SJSA1 (cell line): ENCODE measurements at regions not wholly inside any gene's neighbourhood (a gene's known extent, or its start where the extent isn't known, plus 50 kb on each side); places are given as distances from the start of the nearest gene placed in this dataset.

Experiments
- DNase-seq, 2 experiments: peaks; one replicate each; pipeline ENCODE4 v3.0.0-alpha.2; 2015 to 2020; ENCODE audit warnings: low spot score in 2 of 2, low read depth in 1 of 2
- H3K27ac ChIP-seq: fragments of 250-450 bp; sonication (Bioruptor Pico); 2 replicates; pipeline ENCODE4 v1.5.1; 2020; ENCODE audit warnings: mild to moderate bottlenecking, moderate library complexity
- H3K27me3 ChIP-seq: fragments of 250-450 bp; sonication (Bioruptor Pico); replicated peaks from 2 replicates; pipeline ENCODE4 v1.5.1; 2020; ENCODE audit warnings: mild to moderate bottlenecking, moderate library complexity
- H3K36me3 ChIP-seq: fragments of 250-450 bp; sonication (Bioruptor Pico); 2 replicates; pipeline ENCODE4 v1.5.1; 2020; ENCODE audit warnings: mild to moderate bottlenecking
- H3K4me1 ChIP-seq: fragments of 250-450 bp; sonication (Bioruptor Pico); replicated peaks from 2 replicates; pipeline ENCODE4 v1.6.1; 2021; ENCODE audit warnings: mild to moderate bottlenecking
- H3K4me3 ChIP-seq: fragments of 250-450 bp; sonication (Bioruptor Pico); 2 replicates; pipeline ENCODE4 v1.5.1; 2020; ENCODE audit warnings: mild to moderate bottlenecking
- H3K9me3 ChIP-seq: fragments of 250-450 bp; sonication (Bioruptor Pico); replicated peaks from 2 replicates; pipeline ENCODE4 v1.5.1; 2020; ENCODE audit warnings: mild to moderate bottlenecking

GRCh38 chr2:191476901-191477300, 201.0 kb upstream of the NABP1 start:
- DNase-seq: no peak
- Histone ChIP-seq H3K9me3 (peaks cover 5% of the 10 kb centered on the region; the same call in 1 of the 2 replicates), H3K27ac (no peak overlapping the region), H3K36me3 (no peaks in the 10 kb centered on the region), H3K27me3 (no peaks in the 10 kb centered on the region), H3K4me3 (no peak overlapping the region), H3K4me1 (no peaks in the 10 kb centered on the region)

GRCh38 chr2:191478799-191479679, 198.9 kb upstream of the NABP1 start:
- Histone ChIP-seq H3K4me3 (no peak overlapping the region), H3K27ac (no peak overlapping the region), H3K27me3 (no peaks in the 10 kb centered on the region), H3K36me3 (no peaks in the 10 kb centered on the region), H3K4me1 (no peaks in the 10 kb centered on the region), H3K9me3 (peaks cover 9% of the 10 kb centered on the region; the same call in 1 of the 2 replicates)
- no peak for DNase-seq

DNA sequence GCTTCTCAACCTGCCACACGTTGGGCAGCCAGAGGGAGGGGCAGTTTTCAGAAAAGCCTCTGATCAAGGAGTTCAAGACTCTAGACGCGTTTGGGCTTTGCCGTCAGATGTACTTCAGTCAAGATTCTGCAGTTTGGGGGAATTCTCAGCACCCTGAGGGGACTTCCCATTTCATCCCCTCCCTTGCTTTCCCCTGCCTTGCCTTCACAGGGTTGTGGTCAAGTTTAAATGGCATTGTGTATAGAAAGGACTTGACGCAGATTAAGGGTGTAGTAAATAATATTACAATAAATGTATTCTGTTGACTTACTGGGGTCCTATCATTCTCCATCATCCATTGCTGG, 198.3 kb upstream of the NABP1 start:
- no peak for DNase-seq
- H3K36me3 ChIP-seq: no peaks in the 10 kb centered on the region
- no peak overlapping the region for H3K4me3 ChIP-seq
- no peaks in the 10 kb centered on the region for H3K4me1 ChIP-seq
- no peak overlapping the region for H3K27ac ChIP-seq
- no peaks in the 10 kb centered on the region for H3K27me3 ChIP-seq
- peaks cover 9% of the 10 kb centered on the region; the same call in 1 of the 2 replicates for H3K9me3 ChIP-seq

- no peak for DNase-seq
- no peaks in the 10 kb centered on the region for H3K27me3 ChIP-seq
Observed at GRCh38 chr2:191481305-191482070, 196.4 kb upstream of the NABP1 start.

DNA sequence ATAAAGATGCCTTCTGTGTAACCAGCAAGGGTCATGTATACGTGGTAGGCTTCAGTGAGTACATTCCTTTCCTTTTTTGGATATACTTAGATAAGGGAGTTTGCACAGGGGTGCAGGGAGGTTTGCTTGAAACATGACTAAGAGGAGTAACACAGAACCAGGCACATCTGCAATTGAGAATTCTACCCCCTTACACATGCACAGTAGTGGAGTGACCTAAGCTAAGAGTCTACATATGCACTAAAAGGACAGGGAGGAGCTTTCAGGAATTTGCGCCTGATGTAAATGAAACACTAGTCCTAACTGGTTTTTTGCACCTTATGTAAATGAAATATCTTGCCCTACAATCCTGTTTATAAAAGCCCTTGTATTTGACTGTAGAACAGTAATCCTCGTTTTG, 194.8 kb upstream of the NABP1 start:
- no peak for DNase-seq
- no peak overlapping the region for H3K4me3 ChIP-seq
- no peak overlapping the region for H3K27ac ChIP-seq
- peaks cover 18% of the 10 kb centered on the region for H3K4me1 ChIP-seq
- no peaks in the 10 kb centered on the region for H3K27me3 ChIP-seq
- H3K9me3 ChIP-seq: peaks cover 9% of the 10 kb centered on the region; the same call in 1 of the 2 replicates
- no peaks in the 10 kb centered on the region for H3K36me3 ChIP-seq

More at GRCh38 chr2:191481305-191482070, 196.4 kb upstream of the NABP1 start:
- Histone ChIP-seq H3K36me3 (no peaks in the 10 kb centered on the region), H3K4me3 (no peak overlapping the region), H3K4me1 (peaks cover 1% of the 10 kb centered on the region), H3K27ac (no peak overlapping the region), H3K9me3 (peaks cover 9% of the 10 kb centered on the region; the same call in 1 of the 2 replicates)

DNA sequence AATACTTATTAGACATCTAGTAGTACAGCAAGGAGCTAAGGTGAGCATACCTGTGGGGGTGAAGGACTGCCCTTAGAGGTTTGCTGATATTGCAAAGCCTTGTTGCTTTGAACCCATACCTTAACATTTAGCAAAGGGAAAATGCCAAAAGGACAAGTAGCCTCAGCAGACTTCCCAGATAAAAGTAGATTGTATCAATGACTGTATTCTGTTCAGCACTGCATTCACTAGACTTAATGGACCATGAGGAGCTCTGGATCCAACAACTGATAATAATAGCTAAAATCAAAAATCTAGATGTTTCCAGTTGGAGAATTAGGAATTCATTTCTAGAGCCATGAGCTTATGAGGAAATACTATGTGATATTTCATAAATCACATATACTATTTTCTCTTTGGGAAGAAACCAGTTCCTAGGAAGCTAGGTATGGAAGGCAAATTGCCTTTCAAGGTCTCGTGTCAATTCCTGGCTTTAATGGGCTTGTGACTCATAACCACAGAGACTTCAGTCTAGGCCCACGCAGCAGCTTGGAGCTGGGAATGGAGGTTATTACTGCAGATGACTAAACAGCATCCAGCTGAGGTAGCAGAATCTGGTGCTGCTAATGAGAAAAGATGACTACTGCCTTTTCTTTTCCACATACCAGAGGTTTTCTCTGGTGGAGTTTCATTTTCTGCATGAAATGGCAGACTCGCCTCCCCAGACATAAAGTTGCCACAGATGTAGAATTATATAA, 191.2 kb upstream of the NABP1 start:
- Histone ChIP-seq H3K27me3 (no peaks in the 10 kb centered on the region), H3K9me3 (0 out of 2 replicates have a peak, but pooled peaks cover 5% of the 10 kb centered on the region), H3K36me3 (no peaks in the 10 kb centered on the region), H3K27ac (peak overlapping the region; percentile 76), H3K4me3 (no peak overlapping the region), H3K4me1 (peaks cover 19% of the 10 kb centered on the region)
- peak; percentile 77 to 85 for DNase-seq

- Histone ChIP-seq H3K9me3 (no peaks in the 10 kb centered on the region), H3K36me3 (no peaks in the 10 kb centered on the region), H3K4me3 (no peak overlapping the region), H3K27me3 (no peaks in the 10 kb centered on the region), H3K4me1 (peaks cover 19% of the 10 kb centered on the region), H3K27ac (no peak overlapping the region)
- no peak for DNase-seq
Observed at GRCh38 chr2:191488135-191488534, 189.8 kb upstream of the NABP1 start.

DNA sequence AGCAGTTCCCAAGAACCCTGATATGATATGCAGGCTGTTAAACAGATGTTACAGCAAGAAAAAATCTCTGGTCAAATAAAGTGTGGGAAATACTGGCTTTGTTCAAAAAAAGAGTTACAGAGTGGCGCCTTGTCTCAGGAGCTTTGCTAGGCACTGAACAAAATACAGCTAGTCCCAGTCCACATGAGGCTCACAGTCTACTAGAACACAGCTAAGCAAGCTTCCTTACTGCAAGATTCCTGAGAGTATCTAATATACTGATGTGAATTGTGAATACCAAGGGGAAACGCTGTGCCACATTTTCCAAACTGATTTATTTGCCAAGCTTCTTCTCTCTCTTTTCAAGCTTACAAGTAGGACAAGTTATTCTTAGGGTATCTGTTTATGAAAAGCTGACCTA, 188.8 kb upstream of the NABP1 start:
- Histone ChIP-seq H3K4me3 (no peak overlapping the region), H3K4me1 (peaks cover 19% of the 10 kb centered on the region), H3K27ac (no peak overlapping the region), H3K9me3 (no peaks in the 10 kb centered on the region), H3K36me3 (no peaks in the 10 kb centered on the region), H3K27me3 (no peaks in the 10 kb centered on the region)
- DNase-seq: no peak

- no peak for DNase-seq
- no peaks in the 10 kb centered on the region for H3K36me3 ChIP-seq
- H3K9me3 ChIP-seq: no peaks in the 10 kb centered on the region
- H3K27ac ChIP-seq: no peak overlapping the region
- H3K4me3 ChIP-seq: no peak overlapping the region
- H3K27me3 ChIP-seq: no peaks in the 10 kb centered on the region
- H3K4me1 ChIP-seq: 0 out of 2 replicates have a peak, but pooled peaks cover 3% of the 10 kb centered on the region
Observed at GRCh38 chr2:191496838-191497237, 181.1 kb upstream of the NABP1 start.

DNA sequence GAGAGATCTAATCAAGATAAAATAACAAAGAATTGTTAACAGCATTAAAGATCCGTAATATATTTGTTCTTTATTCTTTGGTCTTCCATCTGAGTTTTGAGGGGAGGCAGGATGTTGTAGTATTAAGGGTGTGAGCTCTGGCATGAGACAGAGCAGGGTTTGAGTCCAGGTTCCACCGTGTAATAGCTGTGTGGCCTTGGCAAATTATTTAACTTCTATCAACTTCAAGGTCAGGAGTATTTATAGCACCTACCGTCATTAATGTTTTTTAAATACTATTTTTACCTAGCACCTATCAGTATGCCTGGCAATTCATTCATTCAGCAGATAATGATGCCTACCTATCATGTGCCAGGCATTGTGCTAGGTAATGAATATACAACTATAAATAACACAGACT, 180.1 kb upstream of the NABP1 start:
- Histone ChIP-seq H3K36me3 (no peaks in the 10 kb centered on the region), H3K4me3 (no peak overlapping the region), H3K4me1 (0 out of 2 replicates have a peak, but pooled peaks cover 3% of the 10 kb centered on the region), H3K27ac (no peak overlapping the region), H3K9me3 (no peaks in the 10 kb centered on the region), H3K27me3 (no peaks in the 10 kb centered on the region)
- no peak for DNase-seq

- Histone ChIP-seq H3K27me3 (no peaks in the 10 kb centered on the region), H3K27ac (no peak overlapping the region), H3K4me3 (no peak overlapping the region), H3K36me3 (no peaks in the 10 kb centered on the region), H3K4me1 (0 out of 2 replicates have a peak, but pooled peaks cover 3% of the 10 kb centered on the region), H3K9me3 (no peaks in the 10 kb centered on the region)
- no peak for DNase-seq
Observed at GRCh38 chr2:191499050-191499449, 178.9 kb upstream of the NABP1 start.

- Histone ChIP-seq H3K36me3 (no peaks in the 10 kb centered on the region), H3K27ac (no peak overlapping the region), H3K27me3 (no peaks in the 10 kb centered on the region), H3K4me3 (no peak overlapping the region), H3K9me3 (no peaks in the 10 kb centered on the region), H3K4me1 (0 out of 2 replicates have a peak, but pooled peaks cover 3% of the 10 kb centered on the region)
- no peak for DNase-seq
Observed at GRCh38 chr2:191499874-191500565, 177.9 kb upstream of the NABP1 start.

DNA sequence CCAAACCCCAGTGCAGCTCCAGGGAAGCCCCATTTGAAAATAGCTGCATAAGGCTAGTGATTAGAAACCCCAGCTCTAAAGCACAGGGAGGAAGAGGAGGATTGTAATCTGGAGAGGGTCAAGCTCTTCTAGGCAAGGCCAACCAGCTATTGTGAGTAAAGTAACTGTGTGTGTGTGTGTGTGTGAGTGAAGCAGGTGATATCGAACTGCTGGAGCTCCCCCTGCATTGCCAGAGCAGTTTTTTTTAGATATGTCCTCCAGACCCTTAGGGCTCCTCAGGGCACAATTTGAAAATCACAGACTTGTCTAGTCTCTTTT, 177.4 kb upstream of the NABP1 start:
- Histone ChIP-seq H3K36me3 (no peaks in the 10 kb centered on the region), H3K4me3 (no peak overlapping the region), H3K4me1 (0 out of 2 replicates have a peak, but pooled peaks cover 3% of the 10 kb centered on the region), H3K27ac (no peak overlapping the region), H3K9me3 (no peaks in the 10 kb centered on the region), H3K27me3 (no peaks in the 10 kb centered on the region)
- DNase-seq: no peak
